Heart left ventricle (tissue), 16 donors: ENCODE measurements at regions not wholly inside any gene's neighbourhood (a gene's known extent, or its start where the extent isn't known, plus 50 kb on each side); places are given as distances from the start of the nearest gene placed in this dataset.

Experiments
- ATAC-seq, 4 donors: fragments of 200-7000 bp; cut with Tn5 transposase; one replicate each; pipeline ENCODE4 v1.9.1; 2020 to 2022; ENCODE audit warnings: moderate library complexity in 4 of 4, mild to moderate bottlenecking in 3 of 4, moderate number of reproducible peaks in 1 of 4
- DNase-seq, 5 donors: peaks; one replicate each; pipeline ENCODE4 v3.0.0-alpha.2; 2020
- H3K27ac ChIP-seq, 12 donors: fragments of 200-600 bp; sonication (generic) in 4 of 12; one replicate each; pipeline versions ENCODE4 v1.5.0 to v1.8.0; 2016 to 2022; ENCODE audit warnings: mild to moderate bottlenecking in 2 of 12
- H3K27me3 ChIP-seq, 9 donors: fragments of 200-600 bp; sonication (generic) in 2 of 9; one replicate each; pipeline versions ENCODE4 v1.5.1 to v1.8.0; 2016 to 2022; ENCODE audit warnings: mild to moderate bottlenecking in 3 of 9
- H3K36me3 ChIP-seq, 9 donors: fragments of 200-600 bp; sonication (generic) in 2 of 9; one replicate each; pipeline versions ENCODE4 v1.5.0 to v1.8.0; 2018 to 2022; ENCODE audit warnings: mild to moderate bottlenecking in 2 of 9
- H3K4me1 ChIP-seq, 12 donors: fragments of 200-600 bp; sonication (generic) in 4 of 12; one replicate each; pipeline versions ENCODE4 v1.5.0 to v1.8.0; 2016 to 2022; ENCODE audit warnings: mild to moderate bottlenecking in 3 of 12
- H3K4me3 ChIP-seq, 12 donors: fragments of 200-600 bp; sonication (generic) in 4 of 12; one replicate each; pipeline versions ENCODE4 v1.5.0 to v1.8.0; 2017 to 2022; ENCODE audit warnings: mild to moderate bottlenecking in 9 of 12, moderate library complexity in 4 of 12
- H3K9me3 ChIP-seq, 12 donors: fragments of 200-600 bp; sonication (generic) in 4 of 12; one replicate each; pipeline versions ENCODE4 v1.5.0 to v1.8.0; 2016 to 2022; ENCODE audit warnings: mild to moderate bottlenecking in 1 of 12
- CTCF ChIP-seq, 12 donors: fragments of 200-600 bp; sonication (generic) in 4 of 12; IDR thresholded peaks; one replicate each; pipeline versions ENCODE4 v1.5.0 to v1.8.0; 2018 to 2022; ENCODE audit warnings: antibody characterized with exemption in 12 of 12, mild to moderate bottlenecking in 5 of 12
- POLR2A ChIP-seq, 2 donors: fragments of 450-650 bp; IDR thresholded peaks; one replicate each; pipeline ENCODE4 v1.6.1; 2017; ENCODE audit warnings: antibody characterized with exemption in 2 of 2, mild to moderate bottlenecking in 2 of 2, moderate library complexity in 2 of 2
- WGBS, 4 donors: extraction: QIAGEN DNeasy Blood & Tissue Kit in 2 of 4; methylation state at CpG; one replicate each; pipeline versions ENCODE4 v1.1.5 to v1.1.7; 2013 to 2018; 5-methylcytosine and 5-hydroxymethylcytosine counted together
- intact Hi-C, 10 donors: fragments of 100-400 bp; cut with DNase I; formaldehyde crosslinking; loops; one replicate each; pipeline versions ENCODE4 v1.11.1 to v1.14.2; 2022
- donor health status: ischemic (EF 13 %, LVEDD 7.1; RV severe dilation, severe dysfunction).
- donor health status: healthy with polysubstance abuse.
- donor health status: DM: no; HTN: yes; CAD: no.
- donor health status: DM: no; HTN: no; CAD: no.
- donor health status: ischemic (EF 25% LVEDD 6.9; RV normal size, moderate dysfunction).
- donor health status: ischemic (EF 25% LVEDD 5.7; RV mildly dilated, moderate dysfunction).
- donor health status: healthy.
- donor health status: DM: yes; HTN: yes; CAD: no.
- donor health status: ischemic (EF 35%, LVEDD 5.7; RV mildly dilated, moderate dysfunction).
- donor health status: nonischemic (EF 11% LVEDD 7.7; RV severe dilation, severe dysfunction).
- donor health status: DM: yes; HTN: yes; CAD: no.
- donor health status: PGD.
- donor health status: ischemic (EF 29% LVEDD 5.4; RV normal size, mild dysfunction).
- donor health status: nonischemic (EF 23%, LVEDD 6.1; RV moderate dilation, normal function).

- Histone ChIP-seq H3K4me1 (peaks cover 0 to 23% (median 13%) of the 10 kb centered on the region in 12 donors), H3K27ac (peak overlapping the region; percentile 29 to 76 (median 60)), H3K4me3 (peak overlapping the region in 3 of 12 donors; percentile 4 to 24 (median 19)), H3K9me3 (peaks cover 0 to 9% (median 0%) of the 10 kb centered on the region in 12 donors), H3K27me3 (no peaks in the 10 kb centered on the region), H3K36me3 (no peaks in the 10 kb centered on the region)
- WGBS, 4 donors = 46 to 64% (median 53%) methylated on average over 21 of the region's 21 CpGs
- TF ChIP-seq POLR2A (IDR thresholded peaks at IDR 0.05) (no peak), CTCF (IDR thresholded peaks at IDR 0.05) (no peak)
- intact Hi-C loops = loop anchor here in 2 of 10 donors (5.0 to 10.0 kb wide), 3 partner anchors 86 to 151 kb away; no protein-coding TSS in a partner anchor
- DNase-seq (peak; percentile 48 to 88 (median 82)), ATAC-seq (peak; percentile 87 to 94 (median 92))
These were observed 315.4 kb upstream of the CDYL start for GRCh38 chr6:4460586-4461475.

DNA sequence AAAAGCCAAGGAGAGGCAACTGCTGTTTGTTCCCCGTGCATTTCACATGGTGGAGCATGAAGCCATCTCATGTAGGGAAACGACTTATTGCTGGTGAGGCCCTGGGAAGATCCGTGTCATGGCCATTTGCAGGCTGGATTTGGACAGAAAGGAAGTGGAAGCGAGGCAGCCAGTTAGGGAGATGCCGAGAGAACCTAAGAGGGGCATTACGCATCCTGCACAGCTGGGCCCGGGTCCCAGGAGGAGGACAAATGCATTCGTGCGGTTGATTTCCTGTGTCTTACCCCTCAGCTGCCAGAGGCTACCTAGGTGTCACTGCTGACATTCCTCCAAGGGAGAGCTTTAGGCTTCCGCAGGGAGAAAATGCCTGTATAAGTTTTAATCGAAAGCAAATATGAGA, 316.2 kb upstream of the CDYL start:
- DNase-seq (no peak), ATAC-seq (peak in 1 of 4 donors; percentile 11)
- Histone ChIP-seq H3K9me3 (peaks cover 0 to 10% (median 0%) of the 10 kb centered on the region in 12 donors), H3K4me1 (peaks cover 0 to 23% (median 13%) of the 10 kb centered on the region in 12 donors), H3K27me3 (no peaks in the 10 kb centered on the region), H3K36me3 (no peaks in the 10 kb centered on the region), H3K27ac (peak overlapping the region; percentile 29 to 76 (median 60)), H3K4me3 (no peak overlapping the region)
- TF ChIP-seq CTCF (IDR thresholded peaks at IDR 0.05) = no peak
- TF ChIP-seq POLR2A (IDR thresholded peaks at IDR 0.05) = no peak
- intact Hi-C loops = loop anchor here in 2 of 10 donors (5.0 to 10.0 kb wide), 3 partner anchors 85 to 152 kb away; no protein-coding TSS in a partner anchor
- 78 to 86% (median 80%) methylated on average over 11 of the region's 11 CpGs for WGBS, 4 donors

GRCh38 chr6:4459032-4459431, 317.2 kb upstream of the CDYL start:
- Histone ChIP-seq H3K27ac (peak overlapping the region in 3 of 12 donors; percentile 1 to 70 (median 64)), H3K9me3 (peaks cover 0 to 10% (median 0%) of the 10 kb centered on the region in 12 donors), H3K36me3 (no peaks in the 10 kb centered on the region), H3K27me3 (no peaks in the 10 kb centered on the region), H3K4me3 (no peak overlapping the region), H3K4me1 (peaks cover 0 to 23% (median 13%) of the 10 kb centered on the region in 12 donors)
- DNase-seq = peak in 1 of 5 donors; percentile 40
- 56 to 63% (median 62%) methylated on average over 3 of the region's 3 CpGs for whole genome bisulfite sequencing, 4 donors
- peak in 3 of 4 donors; percentile 14 to 60 (median 54) for ATAC-seq
- intact Hi-C loops = no loop called here
- TF ChIP-seq CTCF (IDR thresholded peaks at IDR 0.05) = no peak
- no peak for TF ChIP-seq POLR2A (IDR thresholded peaks at IDR 0.05)

- Histone ChIP-seq H3K4me1 (peaks cover 0 to 10% (median 0%) of the 10 kb centered on the region in 12 donors), H3K9me3 (peaks cover 0 to 26% (median 5%) of the 10 kb centered on the region in 12 donors), H3K27ac (no peak overlapping the region), H3K4me3 (no peak overlapping the region), H3K27me3 (no peaks in the 10 kb centered on the region), H3K36me3 (no peaks in the 10 kb centered on the region)
- WGBS, 4 donors = 96 to 99% (median 98%) methylated on average over 1 of the region's 1 CpG
- no peak for ATAC-seq
- intact Hi-C loops = no loop called here
- DNase-seq = no peak
- no peak for TF ChIP-seq POLR2A (IDR thresholded peaks at IDR 0.05)
These were observed 316.3 kb upstream of the ECI2 start for GRCh38 chr6:4451718-4452117.
